Chondrocyte (in vitro differentiated cells): ENCODE measurements at regions not wholly inside any gene's neighbourhood (a gene's known extent, or its start where the extent isn't known, plus 50 kb on each side); places are given as distances from the start of the nearest gene placed in this dataset.

ENCODE experiments used
- DNase-seq: peaks from one replicate; pipeline ENCODE4 v3.0.0; 2021; ENCODE audit warnings: mixed read lengths, low spot score
- H3K27ac Mint-ChIP-seq: one replicate; pipeline ENCODE4 v1.8.0; 2021; ENCODE audit warnings: mild to moderate bottlenecking, moderate library complexity, mixed read lengths; ENCODE audit not compliant: unreplicated experiment
- H3K27me3 Mint-ChIP-seq: 2 replicates; pipeline ENCODE4 v1.8.0; 2021; ENCODE audit warnings: low read depth, mixed read lengths
- H3K36me3 Mint-ChIP-seq: 2 replicates; pipeline ENCODE4 v1.8.0; 2021; ENCODE audit warnings: low read depth, mixed read lengths
- H3K4me1 Mint-ChIP-seq: 2 replicates; pipeline ENCODE4 v1.8.0; 2021; ENCODE audit warnings: low read depth, mild to moderate bottlenecking, mixed read lengths
- H3K4me3 Mint-ChIP-seq: one replicate; pipeline ENCODE4 v1.8.0; 2021; ENCODE audit warnings: mild to moderate bottlenecking, moderate library complexity, mixed read lengths; ENCODE audit not compliant: unreplicated experiment
- H3K9me3 Mint-ChIP-seq: 2 replicates; pipeline ENCODE4 v1.8.0; 2021; ENCODE audit warnings: low read depth, mixed read lengths
- TF ChIP-seq, protein P1 (sequence below): fragments of 200-600 bp; sonication (generic); IDR thresholded peaks from 2 replicates; pipeline ENCODE4 v1.5.0; 2021; ENCODE audit warnings: antibody characterized with exemption, mild to moderate bottlenecking, moderate library complexity

DNA sequence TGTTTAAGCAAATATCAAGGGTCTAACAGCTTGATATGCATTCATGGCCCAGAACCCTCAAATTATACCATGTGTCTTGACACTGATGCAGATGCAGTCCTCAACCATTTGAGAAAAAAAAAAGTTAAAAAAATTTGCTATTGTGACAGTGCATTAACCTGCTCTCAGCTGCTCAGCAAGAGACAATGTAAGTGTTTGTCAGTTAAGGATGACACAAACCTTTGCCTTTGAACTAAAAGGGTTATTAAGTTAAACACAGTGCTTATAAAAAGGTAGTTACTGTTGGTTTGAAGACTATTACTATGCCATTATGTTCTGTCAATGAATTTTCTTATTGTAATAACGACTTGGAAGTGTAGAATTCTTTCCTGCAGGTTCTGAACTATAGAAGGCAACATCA is 655.6 kb upstream of the NEGR1 start:
- no peak overlapping the region for H3K27ac Mint-ChIP-seq
- no peak overlapping the region for H3K4me3 Mint-ChIP-seq
- no peak for DNase-seq
- TF ChIP-seq, protein P1, sequence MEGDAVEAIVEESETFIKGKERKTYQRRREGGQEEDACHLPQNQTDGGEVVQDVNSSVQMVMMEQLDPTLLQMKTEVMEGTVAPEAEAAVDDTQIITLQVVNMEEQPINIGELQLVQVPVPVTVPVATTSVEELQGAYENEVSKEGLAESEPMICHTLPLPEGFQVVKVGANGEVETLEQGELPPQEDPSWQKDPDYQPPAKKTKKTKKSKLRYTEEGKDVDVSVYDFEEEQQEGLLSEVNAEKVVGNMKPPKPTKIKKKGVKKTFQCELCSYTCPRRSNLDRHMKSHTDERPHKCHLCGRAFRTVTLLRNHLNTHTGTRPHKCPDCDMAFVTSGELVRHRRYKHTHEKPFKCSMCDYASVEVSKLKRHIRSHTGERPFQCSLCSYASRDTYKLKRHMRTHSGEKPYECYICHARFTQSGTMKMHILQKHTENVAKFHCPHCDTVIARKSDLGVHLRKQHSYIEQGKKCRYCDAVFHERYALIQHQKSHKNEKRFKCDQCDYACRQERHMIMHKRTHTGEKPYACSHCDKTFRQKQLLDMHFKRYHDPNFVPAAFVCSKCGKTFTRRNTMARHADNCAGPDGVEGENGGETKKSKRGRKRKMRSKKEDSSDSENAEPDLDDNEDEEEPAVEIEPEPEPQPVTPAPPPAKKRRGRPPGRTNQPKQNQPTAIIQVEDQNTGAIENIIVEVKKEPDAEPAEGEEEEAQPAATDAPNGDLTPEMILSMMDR: no peak
- H3K27me3 Mint-ChIP-seq: no peaks in the 10 kb centered on the region
- H3K36me3 Mint-ChIP-seq: no peaks in the 10 kb centered on the region
- H3K9me3 Mint-ChIP-seq: peaks cover 1% of the 10 kb centered on the region
- H3K4me1 Mint-ChIP-seq: peaks cover 3% of the 10 kb centered on the region

DNA sequence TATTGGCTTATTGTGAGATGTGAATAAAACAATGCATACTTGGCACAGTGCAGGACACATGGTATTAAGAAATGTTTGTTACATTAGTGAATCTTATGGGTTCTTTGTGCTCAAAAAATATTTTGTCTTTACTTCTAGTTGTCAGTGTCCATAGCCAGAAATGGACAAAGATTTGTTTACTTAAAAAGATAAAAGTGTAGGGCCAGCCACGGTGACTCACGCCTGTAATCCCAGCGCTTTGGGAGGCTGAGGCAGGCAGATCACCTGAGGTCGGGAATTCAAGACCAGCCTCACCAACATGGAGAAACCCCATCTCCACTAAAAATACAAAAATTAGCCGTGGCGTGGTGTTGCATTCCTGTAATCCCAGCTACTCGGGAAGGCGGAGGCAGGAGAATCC is 654.6 kb upstream of the NEGR1 start:
- Mint-ChIP-seq H3K9me3 (peaks cover 10% of the 10 kb centered on the region), H3K36me3 (peaks cover 4% of the 10 kb centered on the region), H3K27ac (no peak overlapping the region), H3K4me1 (peaks cover 3% of the 10 kb centered on the region), H3K27me3 (peaks cover 2% of the 10 kb centered on the region), H3K4me3 (no peak overlapping the region)
- DNase-seq: no peak
- TF ChIP-seq, protein P1: no peak

- H3K36me3 Mint-ChIP-seq: peaks cover 4% of the 10 kb centered on the region
- peaks cover 3% of the 10 kb centered on the region for H3K4me1 Mint-ChIP-seq
- no peak overlapping the region for H3K27ac Mint-ChIP-seq
- H3K27me3 Mint-ChIP-seq: peaks cover 2% of the 10 kb centered on the region
- H3K4me3 Mint-ChIP-seq: no peak overlapping the region
- TF ChIP-seq, protein P1: no peak
- H3K9me3 Mint-ChIP-seq: peaks cover 12% of the 10 kb centered on the region
- no peak for DNase-seq
These were observed 653.9 kb upstream of the NEGR1 start for GRCh38 chr1:72936151-72936740.

DNA sequence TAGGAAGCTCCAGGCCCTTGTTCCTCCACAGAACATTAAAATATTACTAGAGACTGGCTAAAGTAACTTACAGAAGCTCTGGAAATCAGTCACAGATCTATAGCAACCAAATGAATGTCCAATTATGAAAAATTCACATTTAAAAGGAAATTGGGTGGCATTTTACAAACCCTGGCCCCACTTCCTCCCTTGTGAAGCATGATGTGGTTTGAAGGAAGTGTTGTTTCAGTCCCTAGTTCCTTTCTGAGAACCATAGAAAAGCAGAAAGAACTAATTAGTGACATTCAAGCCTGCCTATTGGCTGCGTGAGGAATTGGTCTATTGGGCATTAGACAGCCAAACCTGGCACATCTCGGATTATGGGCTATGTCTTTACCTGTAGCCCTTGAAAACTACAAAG is 649.7 kb upstream of the NEGR1 start:
- Mint-ChIP-seq H3K4me1 (peaks cover 3% of the 10 kb centered on the region), H3K27ac (no peak overlapping the region), H3K4me3 (no peak overlapping the region), H3K9me3 (peaks cover 12% of the 10 kb centered on the region), H3K36me3 (peaks cover 4% of the 10 kb centered on the region), H3K27me3 (peaks cover 5% of the 10 kb centered on the region)
- TF ChIP-seq, protein P1: no peak
- DNase-seq: no peak

- H3K36me3 Mint-ChIP-seq: peaks cover 4% of the 10 kb centered on the region
- H3K27me3 Mint-ChIP-seq: peaks cover 5% of the 10 kb centered on the region
These were observed 648.2 kb upstream of the NEGR1 start for GRCh38 chr1:72930528-72930927.

More at GRCh38 chr1:72930528-72930927, 648.2 kb upstream of the NEGR1 start:
- Mint-ChIP-seq H3K4me1 (no peaks in the 10 kb centered on the region), H3K9me3 (peaks cover 12% of the 10 kb centered on the region), H3K4me3 (no peak overlapping the region), H3K27ac (no peak overlapping the region)
- DNase-seq: no peak
- TF ChIP-seq, protein P1: no peak
